Activated CD4-positive, alpha-beta T cell treated with anti-CD3 and anti-CD28 coated beads, Interleukin-2, amount 10 ng/mL, durations not matched to agents 7 days and 5 days (primary cell): ENCODE measurements at regions not wholly inside any gene's neighbourhood (a gene's known extent, or its start where the extent isn't known, plus 50 kb on each side); places are given as distances from the start of the nearest gene placed in this dataset.
A peak's percentile ranks its signal among the peaks of the same experiment; 100 is the strongest.

ENCODE experiments used
- CTCF ChIA-PET: fragments of 350-600 bp; sonication (Branson Sonifier 250); formaldehyde crosslinking; loops from one replicate; lab custom pipeline; 2021; ENCODE audit warnings: antibody characterized with exemption; lab: Charles Lee
- POLR2A ChIA-PET: fragments of 350-600 bp; sonication (Branson Sonifier 250); formaldehyde crosslinking; loops from one replicate; lab custom pipeline; 2021; ENCODE audit warnings: antibody characterized with exemption; lab: Charles Lee
- DNase-seq: peaks from one replicate; pipeline ENCODE4 v3.0.0-alpha.2; 2020
- H3K27ac Mint-ChIP-seq: one replicate; pipeline ENCODE4 v1.8.0; 2021; ENCODE audit warnings: mild to moderate bottlenecking, moderate library complexity, mixed read lengths
- H3K27me3 Mint-ChIP-seq: one replicate; pipeline ENCODE4 v1.8.0; 2021; ENCODE audit warnings: mixed read lengths
- H3K36me3 Mint-ChIP-seq: one replicate; pipeline ENCODE4 v1.8.0; 2021; ENCODE audit warnings: low read depth, mixed read lengths
- H3K4me1 Mint-ChIP-seq: one replicate; pipeline ENCODE4 v1.8.0; 2021; ENCODE audit warnings: mixed read lengths
- H3K4me3 Mint-ChIP-seq: one replicate; pipeline ENCODE4 v1.8.0; 2021; ENCODE audit warnings: mild to moderate bottlenecking, moderate library complexity, mixed read lengths
- H3K9me3 Mint-ChIP-seq: one replicate; pipeline ENCODE4 v1.8.0; 2021; ENCODE audit warnings: mixed read lengths

GRCh38 chr5:40410964-40411635 lies 268.6 kb upstream of the PTGER4 start:
- ChIA-PET CTCF (interaction anchor here (0.9 to 4.2 kb wide), 10 partner anchors 9 to 270 kb away, joined by 3 to 13 read pairs (median 5); partner anchors contain the start of gene PTGER4), POLR2A (no interaction called here)
- H3K27ac Mint-ChIP-seq, result peak overlapping the region; percentile 94

GRCh38 chr5:40410231-40410861 lies 269.4 kb upstream of the PTGER4 start:
- peak overlapping the region; percentile 67 for H3K4me3 Mint-ChIP-seq
- peaks cover 63% of the 10 kb centered on the region for H3K4me1 Mint-ChIP-seq
- DNase-seq, result peak; percentile 81

More at GRCh38 chr5:40410964-40411635, 268.6 kb upstream of the PTGER4 start:
- Mint-ChIP-seq H3K4me3 (peak overlapping the region; percentile 67), H3K27me3 (no peaks in the 10 kb centered on the region), H3K9me3 (peaks cover 7% of the 10 kb centered on the region), H3K4me1 (peaks cover 56% of the 10 kb centered on the region), H3K36me3 (peaks cover 24% of the 10 kb centered on the region)
- no peak for DNase-seq

GRCh38 chr5:40409601-40410000 lies 270.1 kb upstream of the PTGER4 start:
- Mint-ChIP-seq H3K4me1 (peaks cover 71% of the 10 kb centered on the region), H3K4me3 (peak overlapping the region; percentile 66), H3K36me3 (peaks cover 25% of the 10 kb centered on the region), H3K9me3 (peaks cover 7% of the 10 kb centered on the region), H3K27ac (peak overlapping the region; percentile 94), H3K27me3 (no peaks in the 10 kb centered on the region)
- POLR2A ChIA-PET, result interaction anchor here (0.6 kb wide), 1 partner anchor 24 kb away, joined by 3 read pairs; no protein-coding TSS in a partner anchor
- CTCF ChIA-PET, result interaction anchor here (0.9 to 4.2 kb wide), 7 partner anchors 8 to 423 kb away, joined by 3 to 13 read pairs (median 4); partner anchors contain the start of gene PTGER4
- peak; percentile 54 for DNase-seq

More at GRCh38 chr5:40410231-40410861, 269.4 kb upstream of the PTGER4 start:
- Mint-ChIP-seq H3K36me3 (peaks cover 23% of the 10 kb centered on the region), H3K27ac (peak overlapping the region; percentile 94), H3K9me3 (peaks cover 7% of the 10 kb centered on the region), H3K27me3 (no peaks in the 10 kb centered on the region)
- ChIA-PET POLR2A (interaction anchor here (0.6 to 0.7 kb wide), 2 partner anchors 24 to 276 kb away, joined by 3 read pairs; no protein-coding TSS in a partner anchor), CTCF (interaction anchor here (0.9 to 4.2 kb wide), 10 partner anchors 9 to 422 kb away, joined by 3 to 13 read pairs (median 5); partner anchors contain the start of gene PTGER4)

- DNase-seq, result peak; percentile 45
- Mint-ChIP-seq H3K4me3 (peak overlapping the region; percentile 41), H3K36me3 (peaks cover 33% of the 10 kb centered on the region), H3K27me3 (no peaks in the 10 kb centered on the region), H3K27ac (peak overlapping the region; percentile 94), H3K4me1 (peaks cover 90% of the 10 kb centered on the region), H3K9me3 (peaks cover 14% of the 10 kb centered on the region)
- ChIA-PET POLR2A (interaction anchor here (1.0 kb wide), 1 partner anchor 276 kb away, joined by 5 read pairs; no protein-coding TSS in a partner anchor), CTCF (interaction anchor here (0.9 to 2.1 kb wide), 4 partner anchors 10 to 277 kb away, joined by 3 to 5 read pairs (median 3); partner anchors contain the start of gene PTGER4)
Measured at GRCh38 chr5:40406741-40407211, 272.9 kb upstream of the PTGER4 start.

GRCh38 chr5:40405996-40406740 lies 273.5 kb upstream of the PTGER4 start:
- no peaks in the 10 kb centered on the region for H3K27me3 Mint-ChIP-seq

GRCh38 chr5:40405230-40405629 lies 274.5 kb upstream of the PTGER4 start:
- Mint-ChIP-seq H3K4me1 (peaks cover 86% of the 10 kb centered on the region), H3K27me3 (no peaks in the 10 kb centered on the region), H3K27ac (peak overlapping the region; percentile 94), H3K9me3 (peaks cover 8% of the 10 kb centered on the region), H3K4me3 (no peak overlapping the region), H3K36me3 (peaks cover 25% of the 10 kb centered on the region)
- DNase-seq, result no peak
- ChIA-PET CTCF (interaction anchor here (0.9 to 1.1 kb wide), 3 partner anchors 12 to 36 kb away, joined by 3 to 5 read pairs (median 3); no protein-coding TSS in a partner anchor), POLR2A (interaction anchor here (0.5 kb wide), 1 partner anchor 20 kb away, joined by 3 read pairs; no protein-coding TSS in a partner anchor)

More at GRCh38 chr5:40405996-40406740, 273.5 kb upstream of the PTGER4 start:
- peak overlapping the region; percentile 94 for H3K27ac Mint-ChIP-seq
- peak overlapping the region; percentile 41 for H3K4me3 Mint-ChIP-seq
- no peak for DNase-seq
- peaks cover 27% of the 10 kb centered on the region for H3K36me3 Mint-ChIP-seq
- H3K9me3 Mint-ChIP-seq, result peaks cover 9% of the 10 kb centered on the region
- ChIA-PET POLR2A (interaction anchor here (1.0 kb wide), 1 partner anchor 276 kb away, joined by 5 read pairs; no protein-coding TSS in a partner anchor), CTCF (interaction anchor here (0.9 to 2.1 kb wide), 6 partner anchors 13 to 278 kb away, joined by 3 to 5 read pairs (median 3); partner anchors contain the start of gene PTGER4)
- peaks cover 90% of the 10 kb centered on the region for H3K4me1 Mint-ChIP-seq

- CTCF ChIA-PET, result no interaction called here
- peak; percentile 52 for DNase-seq
- POLR2A ChIA-PET, result interaction anchor here (0.5 kb wide), 1 partner anchor 19 kb away, joined by 3 read pairs; no protein-coding TSS in a partner anchor
Measured at GRCh38 chr5:40404613-40405012, 275.1 kb upstream of the PTGER4 start.

GRCh38 chr5:40402007-40402364 lies 277.7 kb upstream of the PTGER4 start:
- DNase-seq, result no peak
- Mint-ChIP-seq H3K4me1 (peaks cover 68% of the 10 kb centered on the region), H3K36me3 (peaks cover 17% of the 10 kb centered on the region), H3K4me3 (no peak overlapping the region), H3K27me3 (no peaks in the 10 kb centered on the region), H3K27ac (peak overlapping the region; percentile 52), H3K9me3 (peaks cover 13% of the 10 kb centered on the region)
- POLR2A ChIA-PET, result no interaction called here
- CTCF ChIA-PET, result interaction anchor here (1.2 to 2.6 kb wide), 3 partner anchors 8 to 251 kb away, joined by 3 to 8 read pairs (median 4); no protein-coding TSS in a partner anchor

More at GRCh38 chr5:40404613-40405012, 275.1 kb upstream of the PTGER4 start:
- Mint-ChIP-seq H3K27me3 (no peaks in the 10 kb centered on the region), H3K4me1 (peaks cover 81% of the 10 kb centered on the region), H3K4me3 (peak overlapping the region; percentile 47), H3K27ac (peak overlapping the region; percentile 94), H3K36me3 (peaks cover 25% of the 10 kb centered on the region), H3K9me3 (peaks cover 8% of the 10 kb centered on the region)

GRCh38 chr5:40401284-40402006 lies 278.3 kb upstream of the PTGER4 start:
- POLR2A ChIA-PET, result no interaction called here
- H3K4me3 Mint-ChIP-seq, result no peak overlapping the region
- CTCF ChIA-PET, result interaction anchor here (1.2 to 2.6 kb wide), 2 partner anchors 9 kb away, joined by 4 to 8 read pairs; no protein-coding TSS in a partner anchor
- peaks cover 13% of the 10 kb centered on the region for H3K9me3 Mint-ChIP-seq
- peaks cover 63% of the 10 kb centered on the region for H3K4me1 Mint-ChIP-seq
- peak overlapping the region; percentile 52 for H3K27ac Mint-ChIP-seq
- no peaks in the 10 kb centered on the region for H3K27me3 Mint-ChIP-seq
- DNase-seq, result no peak
- peaks cover 12% of the 10 kb centered on the region for H3K36me3 Mint-ChIP-seq

GRCh38 chr5:40400245-40400644 lies 279.5 kb upstream of the PTGER4 start:
- ChIA-PET POLR2A (no interaction called here), CTCF (no interaction called here)
- Mint-ChIP-seq H3K27ac (no peak overlapping the region), H3K27me3 (no peaks in the 10 kb centered on the region), H3K4me1 (peaks cover 51% of the 10 kb centered on the region), H3K9me3 (peaks cover 13% of the 10 kb centered on the region), H3K4me3 (no peak overlapping the region), H3K36me3 (peaks cover 11% of the 10 kb centered on the region)
- no peak for DNase-seq

- Mint-ChIP-seq H3K27ac (no peak overlapping the region), H3K27me3 (no peaks in the 10 kb centered on the region), H3K4me3 (no peak overlapping the region), H3K36me3 (peaks cover 8% of the 10 kb centered on the region), H3K9me3 (peaks cover 13% of the 10 kb centered on the region), H3K4me1 (peaks cover 42% of the 10 kb centered on the region)
- CTCF ChIA-PET, result interaction anchor here (0.8 to 1.0 kb wide), 4 partner anchors 9 to 248 kb away, joined by 3 to 4 read pairs (median 3); no protein-coding TSS in a partner anchor
- POLR2A ChIA-PET, result no interaction called here
- no peak for DNase-seq
Measured at GRCh38 chr5:40399349-40399748, 280.4 kb upstream of the PTGER4 start.
